Erythroblast (primary cell): ENCODE measurements at regions not wholly inside any gene's neighbourhood (a gene's known extent, or its start where the extent isn't known, plus 50 kb on each side); places are given as distances from the start of the nearest gene placed in this dataset.
A peak's percentile ranks its signal among the peaks of the same experiment; 100 is the strongest.
"Not testable (repeated sequence)": the region's sequence is repeated elsewhere in the genome, so short reads cannot be mapped to it uniquely, and the experiment has no call there.

Source experiments
- DNase-seq, 2 experiments: peaks; one replicate each; lab custom pipeline; 2025; lab: John Stamatoyannopoulos, UW
- GATA1 ChIP-seq: IDR thresholded peaks from 2 replicates; pipeline ENCODE4 v1.6.1; 2011; ENCODE audit warnings: low read depth, mild to moderate bottlenecking, control low read depth, low read length, moderate library complexity
- POLR2A ChIP-seq: IDR thresholded peaks from 2 replicates; pipeline ENCODE4 v1.6.1; 2011; ENCODE audit warnings: mild to moderate bottlenecking, low read length

- TF ChIP-seq POLR2A, result no peak
- TF ChIP-seq GATA1, result no peak
- no peak for DNase-seq
Observed at GRCh38 chr18:59065684-59066083, 74.0 kb upstream of the SEC11C start.

- DNase-seq, result peak in 1 of 2 experiments; percentile 20
Observed at GRCh38 chr18:59067873-59068272, 71.8 kb upstream of the SEC11C start.

GRCh38 chr18:59068276-59069071 lies 71.2 kb upstream of the SEC11C start:
- TF ChIP-seq GATA1 (no peak), POLR2A (no peak)
- no peak for DNase-seq

More at GRCh38 chr18:59067873-59068272, 71.8 kb upstream of the SEC11C start:
- TF ChIP-seq GATA1 (no peak), POLR2A (no peak)

- TF ChIP-seq POLR2A (no peak), GATA1 (no peak)
- peak; percentile 65 to 76 for DNase-seq
Observed at GRCh38 chr18:59070181-59070912, 69.3 kb upstream of the SEC11C start.

- DNase-seq, result no peak
- TF ChIP-seq GATA1 (no peak), POLR2A (no peak)
Observed at GRCh38 chr18:59072727-59073421, 66.8 kb upstream of the SEC11C start.

- TF ChIP-seq GATA1 (no peak), POLR2A (no peak)
- no peak for DNase-seq
Observed at GRCh38 chr18:59075923-59076322, 63.8 kb upstream of the SEC11C start.

- no peak for DNase-seq
- TF ChIP-seq POLR2A (no peak), GATA1 (no peak)
Observed at GRCh38 chr18:59079264-59079663, 60.4 kb upstream of the SEC11C start.

- not testable (repeated sequence) for DNase-seq
Observed at GRCh38 chr18:59079687-59080501, 59.8 kb upstream of the SEC11C start.

GRCh38 chr18:59083136-59083818 lies 56.4 kb upstream of the SEC11C start:
- no peak for TF ChIP-seq GATA1
- no peak for TF ChIP-seq POLR2A
- no peak for DNase-seq

- TF ChIP-seq GATA1 (no peak), POLR2A (no peak)
- no peak for DNase-seq
Observed at GRCh38 chr18:59085126-59085794, 54.4 kb upstream of the SEC11C start.

GRCh38 chr18:59085797-59086196 lies 53.9 kb upstream of the SEC11C start:
- no peak for TF ChIP-seq POLR2A
- no peak for TF ChIP-seq GATA1
- DNase-seq, result no peak

GRCh38 chr18:59086522-59086921 lies 53.2 kb upstream of the SEC11C start:
- DNase-seq, result no peak
- TF ChIP-seq GATA1, result no peak

- no peak for DNase-seq
- TF ChIP-seq POLR2A (no peak), GATA1 (no peak)
Observed at GRCh38 chr18:59087391-59087790, 52.3 kb upstream of the SEC11C start.
